GM21723 (cell line): ENCODE measurements at regions not wholly inside any gene's neighbourhood (a gene's known extent, or its start where the extent isn't known, plus 50 kb on each side); places are given as distances from the start of the nearest gene placed in this dataset.
A peak's percentile ranks its signal among the peaks of the same experiment; 100 is the strongest.

ENCODE experiments used
- ATAC-seq: cut with Tn5 transposase; IDR thresholded peaks from one replicate; pipeline ENCODE4 v1.9.1; 2021; ENCODE audit warnings: mild to moderate bottlenecking, moderate library complexity; ENCODE audit not compliant: unreplicated experiment

DNA sequence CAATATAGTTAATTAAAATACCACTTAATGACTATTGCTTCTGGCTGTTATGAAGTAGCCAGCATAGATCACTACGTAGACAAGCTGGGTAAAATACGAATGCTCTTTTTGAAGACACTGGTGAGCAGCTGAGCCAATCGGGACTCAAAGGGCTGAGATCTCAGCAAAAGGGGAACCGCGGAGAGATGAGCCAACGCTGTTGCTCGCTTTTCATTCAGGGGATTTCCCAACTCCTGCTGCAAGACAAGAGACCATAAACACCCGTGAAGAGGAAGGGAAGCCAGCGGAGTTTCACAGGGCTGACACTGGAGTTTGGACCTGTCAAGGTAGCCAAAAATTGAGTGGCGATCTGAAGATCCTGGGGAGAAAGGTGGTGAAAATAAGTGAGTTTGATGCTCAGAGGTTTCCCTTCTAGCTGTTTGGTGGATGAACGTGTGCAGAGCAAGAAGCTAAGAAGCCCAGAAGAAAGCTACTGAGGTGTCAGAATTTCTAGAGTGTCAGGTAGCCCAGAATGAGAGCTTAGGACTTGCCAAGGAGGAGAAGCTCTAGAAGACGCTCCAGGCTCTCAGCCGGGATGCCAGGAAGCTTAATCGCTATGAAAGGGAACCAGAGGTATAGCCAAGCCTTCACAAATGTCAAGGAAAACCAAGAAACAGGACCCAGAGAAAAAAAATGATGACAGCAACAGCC lies 79.6 kb upstream of the RNU6ATAC start:
- no peak for ATAC-seq

DNA sequence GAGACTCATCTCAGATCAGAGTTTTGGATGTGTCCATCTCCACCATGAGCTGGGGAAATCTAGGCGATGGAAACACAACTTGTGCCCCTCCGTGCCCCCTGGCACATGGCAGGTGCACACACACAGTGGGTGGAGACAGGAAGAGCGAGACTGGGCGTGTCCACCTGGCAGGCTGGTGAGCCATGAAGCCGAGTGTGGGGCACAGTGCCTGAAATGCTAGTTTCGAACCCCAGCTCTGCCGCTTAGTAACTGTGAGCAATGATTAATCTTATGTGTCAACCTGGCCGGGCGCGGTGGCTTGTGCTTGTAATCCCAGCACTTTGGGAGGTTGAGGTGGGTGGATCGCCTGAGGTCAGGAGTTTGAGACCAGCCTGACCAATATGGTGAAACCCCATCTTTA lies 80.8 kb upstream of the RNU6ATAC start:
- ATAC-seq: no peak

DNA sequence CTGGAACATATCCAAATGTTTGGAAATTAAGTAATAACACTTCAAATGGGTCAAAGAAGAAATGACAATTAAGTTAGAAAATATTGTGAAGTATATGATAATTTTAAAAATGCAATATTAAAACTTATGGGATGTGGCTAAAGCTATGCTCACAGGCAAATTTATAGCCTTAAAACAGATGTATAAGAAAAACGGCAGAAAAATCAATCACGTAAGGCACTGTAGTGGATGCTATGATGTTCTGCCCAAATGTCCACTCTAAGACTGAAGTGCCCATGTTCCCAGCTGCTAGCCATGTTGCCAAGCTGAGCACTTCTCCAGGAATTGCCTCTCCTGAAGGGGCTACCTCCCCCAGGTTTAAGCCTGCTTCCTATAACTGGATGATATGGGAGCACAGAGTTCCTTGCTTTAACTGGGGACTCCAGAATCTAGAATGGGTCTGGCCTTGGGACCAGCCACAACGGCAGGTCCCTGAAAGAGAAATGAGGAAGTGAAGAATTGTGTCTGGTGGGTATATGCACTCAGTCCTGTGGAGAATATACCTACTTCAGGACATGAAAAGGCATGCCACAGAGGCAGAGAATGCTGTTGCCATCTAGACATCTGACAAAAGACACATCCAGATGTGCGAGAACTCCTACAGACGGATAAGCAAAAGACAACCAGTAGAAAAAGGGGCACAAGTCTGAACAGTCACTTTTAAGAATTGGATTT lies 78.2 kb upstream of the RXRA start:
- no peak for ATAC-seq

GRCh38 chr9:134251296-134252069 lies 74.8 kb upstream of the RXRA start:
- no peak for ATAC-seq

DNA sequence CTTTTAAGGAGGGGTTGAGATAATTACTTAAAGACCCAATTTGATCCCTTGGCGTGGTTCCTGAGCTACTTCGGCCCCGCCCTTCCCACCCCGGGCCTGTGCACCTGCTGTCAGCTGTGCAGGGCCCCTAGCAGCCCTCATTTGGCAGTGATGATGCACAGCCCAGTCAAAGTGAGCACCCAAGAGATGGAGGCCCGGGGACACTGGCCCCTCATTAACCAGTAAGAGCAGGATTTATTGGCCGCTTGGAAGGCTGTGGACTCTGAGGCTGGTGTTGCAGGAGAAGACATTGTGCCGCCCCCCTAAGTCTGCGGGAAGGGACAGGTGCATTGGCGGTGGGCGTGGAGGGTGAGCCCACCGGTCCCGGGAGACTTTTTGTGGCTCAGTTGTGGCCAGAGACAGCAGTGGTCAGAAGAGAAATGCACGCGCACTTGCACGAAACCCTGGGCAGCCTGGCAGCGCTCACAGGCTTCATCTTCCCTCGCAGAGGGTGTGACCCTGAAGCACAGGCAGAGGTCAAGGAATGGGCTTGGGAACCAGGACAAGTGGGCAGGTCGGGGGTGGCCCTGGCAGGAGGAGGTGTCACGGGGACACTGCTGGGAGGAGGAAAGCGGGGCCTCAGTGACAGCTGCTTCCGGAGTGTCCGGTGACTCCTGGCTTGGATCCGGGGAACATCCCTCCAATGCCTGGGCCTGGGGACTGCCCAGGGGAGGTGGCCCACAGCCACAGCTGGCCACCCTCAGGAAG lies 74.0 kb upstream of the RXRA start:
- ATAC-seq: no peak

GRCh38 chr9:134253606-134254205 lies 72.5 kb upstream of the RXRA start:
- no peak for ATAC-seq

- ATAC-seq: no peak
Observed at GRCh38 chr9:134258332-134258731, 67.9 kb upstream of the RXRA start.

GRCh38 chr9:134258828-134259546 lies 67.3 kb upstream of the RXRA start:
- ATAC-seq: no peak

DNA sequence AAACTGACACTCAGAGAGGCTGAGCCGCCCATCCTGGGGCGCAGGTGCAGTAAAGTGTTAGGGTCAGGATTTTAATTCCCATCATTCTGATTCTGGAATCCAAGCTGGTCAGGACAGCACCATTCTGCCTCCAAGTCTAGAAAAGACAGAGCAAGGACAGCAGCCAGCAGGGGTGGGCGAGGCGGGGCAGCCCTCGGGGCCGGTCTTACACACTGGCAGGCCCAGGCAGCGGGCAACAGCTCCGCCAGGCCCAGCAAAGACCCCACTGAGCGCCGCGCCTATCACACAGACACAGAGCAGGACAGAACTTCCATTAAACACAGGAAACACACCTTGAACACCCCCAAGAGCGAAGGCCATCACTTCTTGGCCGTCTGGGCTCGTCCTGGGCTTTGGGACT lies 66.5 kb upstream of the RXRA start:
- ATAC-seq: no peak

DNA sequence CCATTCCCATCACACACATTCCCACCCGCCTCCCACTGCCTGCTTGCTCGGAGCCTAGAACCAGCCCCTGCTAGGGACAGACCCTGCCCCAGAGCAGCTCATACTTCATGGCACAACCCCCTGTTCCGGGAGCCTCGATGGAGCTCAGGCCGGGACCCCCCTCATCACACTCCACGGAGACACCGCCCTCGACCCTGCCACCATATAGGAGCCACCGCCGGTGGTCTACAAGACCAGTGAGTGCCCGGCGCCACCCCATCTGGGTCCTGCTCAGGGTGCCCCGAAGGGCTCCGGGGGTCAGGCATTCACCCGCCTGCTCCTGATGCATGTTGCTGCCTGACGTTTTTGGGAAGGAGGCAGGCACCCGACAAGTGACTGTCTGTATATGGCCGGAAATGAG lies 65.5 kb upstream of the RXRA start:
- no peak for ATAC-seq

DNA sequence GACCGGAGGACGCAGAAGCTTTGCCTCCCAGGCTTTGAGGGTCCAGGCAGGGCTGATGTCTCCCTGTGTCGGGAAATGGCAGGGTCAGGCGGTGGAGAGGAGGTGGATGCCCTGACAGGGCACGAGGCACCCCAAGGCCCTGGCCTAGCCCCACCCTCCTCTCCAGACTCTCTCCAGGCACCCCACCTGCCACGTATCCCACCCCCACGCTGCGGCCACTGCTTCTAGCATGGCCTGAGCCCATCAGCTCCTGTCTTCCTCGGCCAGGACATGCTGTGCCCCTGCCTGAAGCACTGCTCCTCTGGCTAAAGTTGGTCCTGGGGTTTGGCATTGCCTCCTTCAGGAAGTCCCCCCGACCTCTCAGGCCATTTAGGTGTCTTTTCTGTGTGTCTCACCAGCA lies 64.2 kb upstream of the RXRA start:
- ATAC-seq: no peak

DNA sequence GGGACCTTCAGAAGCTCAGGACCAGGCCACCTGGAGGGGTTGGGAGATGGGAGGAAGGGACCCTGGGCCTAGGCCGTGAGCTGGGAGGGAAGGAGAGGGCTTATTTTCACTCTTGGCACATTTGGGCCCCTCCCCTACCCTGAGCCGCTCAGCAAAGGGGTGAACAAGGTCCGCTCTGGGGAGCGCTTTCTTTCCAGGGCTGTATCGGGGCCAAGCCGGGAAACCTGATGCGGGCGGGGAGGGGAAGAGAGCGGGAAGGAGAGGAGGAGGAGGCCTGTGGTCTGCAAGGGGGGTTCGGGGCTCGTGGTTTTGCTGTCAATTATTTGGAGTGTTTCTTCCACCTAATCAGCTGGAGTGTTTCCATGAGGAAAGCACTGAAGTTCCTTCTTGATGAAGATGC lies 62.7 kb upstream of the RXRA start:
- no peak for ATAC-seq

DNA sequence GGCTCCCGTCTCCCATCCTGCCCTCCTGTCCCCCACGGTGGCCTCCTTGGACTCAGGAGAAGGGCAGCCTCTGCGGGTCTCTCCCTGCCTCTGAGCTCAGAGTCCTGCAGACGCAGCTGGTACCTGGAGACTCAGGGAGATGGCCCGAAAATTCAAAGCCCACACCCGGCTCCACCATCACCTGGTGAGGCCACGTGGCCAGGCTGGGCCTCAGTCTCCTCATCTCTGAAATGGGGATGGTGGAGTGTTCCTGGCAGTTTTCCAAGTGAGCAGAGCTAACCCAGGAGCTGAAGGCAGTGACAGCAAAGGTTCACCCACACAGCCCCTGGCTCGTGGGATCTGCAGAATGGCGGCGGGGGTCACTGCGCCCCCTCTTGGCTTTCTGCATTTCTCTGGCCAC lies 62.1 kb upstream of the RXRA start:
- ATAC-seq: no peak

GRCh38 chr9:134265078-134265477 lies 61.2 kb upstream of the RXRA start:
- ATAC-seq: no peak

DNA sequence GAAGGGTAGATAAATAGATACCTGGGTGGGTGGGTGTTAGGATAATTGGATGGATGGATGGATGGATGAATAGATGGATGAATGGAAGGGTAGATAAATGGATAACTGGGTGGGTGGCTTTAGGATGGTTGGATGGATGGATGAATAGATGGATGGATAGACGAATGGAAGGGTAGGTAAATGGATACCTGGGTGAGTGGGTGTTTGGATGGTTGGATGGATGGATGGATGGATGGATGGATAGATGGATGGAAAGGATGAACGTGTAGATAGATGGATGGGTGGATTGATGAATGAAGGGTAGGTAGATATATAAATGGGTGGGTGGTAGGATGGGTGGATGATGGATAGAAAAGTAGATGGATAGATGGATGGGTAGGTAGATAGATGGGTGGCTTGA lies 59.8 kb upstream of the RXRA start:
- no peak for ATAC-seq

- ATAC-seq: no peak
Observed at GRCh38 chr9:134267305-134267880, 58.9 kb upstream of the RXRA start.

GRCh38 chr9:134267881-134268724 lies 58.2 kb upstream of the RXRA start:
- ATAC-seq: peak; percentile 76

- ATAC-seq: no peak
Observed at GRCh38 chr9:134268747-134269146, 57.5 kb upstream of the RXRA start.
